ENCODE measurements at regions not wholly inside any gene's neighbourhood (a gene's known extent, or its start where the extent isn't known, plus 50 kb on each side); places are given as distances from the start of the nearest gene placed in this dataset.

- POLR2A ChIA-PET (ENCODE audit: unreplicated experiment) = no interaction called here
- peak; percentile 42 for DNase-seq
- no peaks in the 10 kb centered on the region for H3K9me3 ChIP-seq (ENCODE audit: low read length)
Observed at GRCh38 chr11:12599408-12600143, 74.6 kb upstream of the TEAD1 start.

GRCh38 chr11:12600829-12601228 is 73.4 kb upstream of the TEAD1 start:
- CTCF ChIA-PET = interaction anchor here (0.5 kb wide), 1 partner anchor 227 kb away, joined by 3 read pairs; no protein-coding TSS in a partner anchor
- no peaks in the 10 kb centered on the region for H3F3A ChIP-seq (ENCODE audit: low read length, unreplicated experiment)
- intact Hi-C loops (cut with micrococcal nuclease) = loop anchor here (5.0 kb wide), 1 partner anchor 71 kb away; the partner anchor contains the start of gene TEAD1

More at GRCh38 chr11:12599408-12600143, 74.6 kb upstream of the TEAD1 start:
- peaks cover 12% of the 10 kb centered on the region; the same call in 1 of the 2 replicates for H3K4me1 ChIP-seq (ENCODE audit: insufficient read depth, low read length)
- TF ChIP-seq CTCF (conservative IDR thresholded peaks at IDR 0.05; ENCODE audit: low read depth, low read length) (peak; percentile 88), EZH2phosphoT487 (IDR thresholded peaks at IDR 0.05; ENCODE audit: borderline replicate concordance, low read length) (no peak)
- no peak overlapping the region for H3K27ac ChIP-seq (ENCODE audit: low read length)
- BruUV-seq (replicated peaks) = no TSS peak
- no peaks in the 10 kb centered on the region for H3K27me3 ChIP-seq (ENCODE audit: low read length)
- H3K79me2 ChIP-seq (ENCODE audit: low read length) = no peaks in the 10 kb centered on the region
- peak; percentile 48 for ATAC-seq
- no peaks in the 10 kb centered on the region for H3K9me2 ChIP-seq (replicated peaks; ENCODE audit: low read length)
- intact Hi-C loops (cut with micrococcal nuclease) = loop anchor here (2.0 to 5.0 kb wide), 2 partner anchors 73 to 289 kb away; partner anchors contain the start of gene TEAD1
- CTCF ChIA-PET = interaction anchor here (0.6 to 0.8 kb wide), 2 partner anchors 71 to 289 kb away, joined by 3 to 5 read pairs; no protein-coding TSS in a partner anchor
- H3F3A ChIP-seq (ENCODE audit: low read length, unreplicated experiment) = no peaks in the 10 kb centered on the region
- H3K36me3 ChIP-seq (ENCODE audit: low read depth, low read length) = no peaks in the 10 kb centered on the region
- peak overlapping the region; percentile 49 for H2AFZ ChIP-seq (ENCODE audit: low read length)
- no peaks in the 10 kb centered on the region for H4K20me1 ChIP-seq (ENCODE audit: low read length)
- no peak overlapping the region for H3K4me3 ChIP-seq (ENCODE audit: low read length)
- H3K4me2 ChIP-seq (ENCODE audit: low read length) = no peak overlapping the region
- H3K9ac ChIP-seq (ENCODE audit: low read length) = no peak overlapping the region

More at GRCh38 chr11:12600829-12601228, 73.4 kb upstream of the TEAD1 start:
- Histone ChIP-seq H3K79me2 (ENCODE audit: low read length) (no peaks in the 10 kb centered on the region), H3K4me2 (ENCODE audit: low read length) (no peak overlapping the region), H3K27ac (ENCODE audit: low read length) (no peak overlapping the region), H2AFZ (ENCODE audit: low read length) (no peak overlapping the region), H3K36me3 (ENCODE audit: low read depth, low read length) (no peaks in the 10 kb centered on the region), H3K9me3 (ENCODE audit: low read length) (no peaks in the 10 kb centered on the region), H3K4me1 (ENCODE audit: insufficient read depth, low read length) (peaks cover 12% of the 10 kb centered on the region; the same call in 1 of the 2 replicates), H3K27me3 (ENCODE audit: low read length) (no peaks in the 10 kb centered on the region), H3K9ac (ENCODE audit: low read length) (no peak overlapping the region), H3K9me2 (replicated peaks; ENCODE audit: low read length) (no peaks in the 10 kb centered on the region), H4K20me1 (ENCODE audit: low read length) (no peaks in the 10 kb centered on the region), H3K4me3 (ENCODE audit: low read length) (no peak overlapping the region)
- POLR2A ChIA-PET (ENCODE audit: unreplicated experiment) = no interaction called here
- BruUV-seq (replicated peaks) = no TSS peak
- DNase-seq (no peak), ATAC-seq (no peak)
- TF ChIP-seq CTCF (conservative IDR thresholded peaks at IDR 0.05; ENCODE audit: low read depth, low read length) (no peak), EZH2 (IDR thresholded peaks at IDR 0.05; ENCODE audit: low read length, unreplicated experiment) (no peak), EZH2phosphoT487 (IDR thresholded peaks at IDR 0.05; ENCODE audit: borderline replicate concordance, low read length) (no peak)
